ENCODE measurements at regions not wholly inside any gene's neighbourhood (a gene's known extent, or its start where the extent isn't known, plus 50 kb on each side); places are given as distances from the start of the nearest gene placed in this dataset.

DNA sequence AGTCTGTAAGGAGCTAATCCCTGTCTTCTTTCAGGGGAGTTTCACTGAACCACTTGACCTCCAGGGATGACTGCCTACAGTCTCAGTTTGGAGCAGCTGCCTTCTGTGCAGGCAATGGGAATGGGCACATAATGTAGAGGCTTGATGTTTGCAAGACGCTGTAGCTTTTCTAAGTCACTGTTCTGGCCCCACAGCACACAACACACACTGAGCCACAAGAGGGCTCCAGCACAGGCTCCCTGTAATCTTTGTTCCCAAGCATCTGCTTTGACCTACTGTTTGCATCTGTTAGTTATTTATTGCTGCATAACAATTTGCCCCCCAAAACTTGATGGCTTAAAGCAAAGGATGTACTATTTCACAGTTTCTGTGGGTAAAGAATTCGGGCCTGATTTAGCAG, 419.0 kb upstream of the ASIC2 start:
- TF ChIP-seq, protein P1, sequence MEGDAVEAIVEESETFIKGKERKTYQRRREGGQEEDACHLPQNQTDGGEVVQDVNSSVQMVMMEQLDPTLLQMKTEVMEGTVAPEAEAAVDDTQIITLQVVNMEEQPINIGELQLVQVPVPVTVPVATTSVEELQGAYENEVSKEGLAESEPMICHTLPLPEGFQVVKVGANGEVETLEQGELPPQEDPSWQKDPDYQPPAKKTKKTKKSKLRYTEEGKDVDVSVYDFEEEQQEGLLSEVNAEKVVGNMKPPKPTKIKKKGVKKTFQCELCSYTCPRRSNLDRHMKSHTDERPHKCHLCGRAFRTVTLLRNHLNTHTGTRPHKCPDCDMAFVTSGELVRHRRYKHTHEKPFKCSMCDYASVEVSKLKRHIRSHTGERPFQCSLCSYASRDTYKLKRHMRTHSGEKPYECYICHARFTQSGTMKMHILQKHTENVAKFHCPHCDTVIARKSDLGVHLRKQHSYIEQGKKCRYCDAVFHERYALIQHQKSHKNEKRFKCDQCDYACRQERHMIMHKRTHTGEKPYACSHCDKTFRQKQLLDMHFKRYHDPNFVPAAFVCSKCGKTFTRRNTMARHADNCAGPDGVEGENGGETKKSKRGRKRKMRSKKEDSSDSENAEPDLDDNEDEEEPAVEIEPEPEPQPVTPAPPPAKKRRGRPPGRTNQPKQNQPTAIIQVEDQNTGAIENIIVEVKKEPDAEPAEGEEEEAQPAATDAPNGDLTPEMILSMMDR (IDR thresholded peaks at IDR 0.05; ENCODE audit: low read depth, low read length), result peak; percentile 39; the same call in 1 of the 2 replicates
- TF ChIP-seq EZH2phosphoT487 (IDR thresholded peaks at IDR 0.05; ENCODE audit: low read depth), result no peak

All from OCI-LY3 (cell line).